ENCODE measurements at regions not wholly inside any gene's neighbourhood (a gene's known extent, or its start where the extent isn't known, plus 50 kb on each side); places are given as distances from the start of the nearest gene placed in this dataset.

DNA sequence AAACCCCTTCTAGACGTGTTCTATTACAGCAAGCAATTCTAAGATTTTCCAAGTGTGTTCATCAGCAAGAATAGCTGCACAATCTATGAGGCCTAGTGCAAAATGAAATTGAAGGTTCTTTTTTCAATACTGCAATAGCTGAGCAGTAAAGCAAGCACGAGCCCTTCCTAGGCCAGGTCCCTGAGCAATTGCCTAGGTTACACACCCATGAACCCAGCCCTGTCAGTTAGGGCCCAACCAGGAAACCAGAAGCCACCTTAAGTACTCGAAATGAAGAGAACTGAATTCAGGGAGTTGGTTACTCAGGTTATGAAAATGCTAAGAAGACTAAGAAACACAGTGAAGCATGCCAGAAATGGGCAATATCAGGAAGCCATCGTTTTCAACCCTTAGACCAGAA lies 52.0 kb upstream of the VWC2 start:
- H3K9ac ChIP-seq (ENCODE audit: insufficient read depth, low read length, poor library complexity, severe bottlenecking) = no peak overlapping the region
- Mint-ChIP-seq H3K4me3 (no peak overlapping the region), H3K27ac (no peak overlapping the region), H3K36me3 (no peaks in the 10 kb centered on the region), H3K4me1 (no peaks in the 10 kb centered on the region), H3K9me3 (peaks cover 0 to 7% (median 0%) of the 10 kb centered on the region in 7 donors), H3K27me3 (ENCODE audit: low read depth in 3 of 3) (no peaks in the 10 kb centered on the region)
- no peaks in the 10 kb centered on the region for H4K20me1 ChIP-seq (ENCODE audit: insufficient read depth, low read length)
- H3K9me3 ChIP-seq (replicated peaks in 1 of 2; ENCODE audit: control insufficient read depth in 1 of 2, insufficient read depth in 1 of 2, low read length in 2 of 2) = no peaks in the 10 kb centered on the region
- no peak for TF ChIP-seq CTCF (IDR thresholded peaks at IDR 0.05)
- H3K27me3 ChIP-seq (ENCODE audit: control insufficient read depth in 2 of 2, insufficient read depth in 2 of 2, low read length in 2 of 2) = no peaks in the 10 kb centered on the region
- WGBS (ENCODE audit: insufficient coverage) = 91% methylated on average over 1 of the region's 4 CpGs
- H3K4me3 ChIP-seq (replicated peaks in 1 of 3; ENCODE audit: low read depth in 2 of 3, low read length in 3 of 3) = no peak overlapping the region
- H3K79me2 ChIP-seq (ENCODE audit: insufficient read depth, low read length) = no peaks in the 10 kb centered on the region
- no peak overlapping the region for H2AFZ ChIP-seq (ENCODE audit: insufficient read depth, low read depth, low read length, poor library complexity, severe bottlenecking)
- no peaks in the 10 kb centered on the region for H3K4me1 ChIP-seq (ENCODE audit: control insufficient read depth in 1 of 2, insufficient read depth in 2 of 2, low read length in 2 of 2)
- intact Hi-C loops (cut with micrococcal nuclease) = no loop called here
- no peak overlapping the region for H3K4me2 ChIP-seq (replicated peaks; ENCODE audit: extremely low read depth, low read length, poor library complexity, severe bottlenecking)
- no peak overlapping the region for H3K27ac ChIP-seq (ENCODE audit: low read depth in 1 of 2, low read length in 2 of 2)
- no peaks in the 10 kb centered on the region for H3K36me3 ChIP-seq (replicated peaks in 1 of 2; ENCODE audit: control insufficient read depth in 1 of 2, insufficient read depth in 2 of 2, low read length in 2 of 2)
- DNase-seq = no peak
